Stimulated activated CD4-positive, alpha-beta T cell treated with anti-CD3 and anti-CD28 coated beads, Interleukin-4, amount 100 ng/mL, for 1 hour (primary cell): ENCODE measurements at regions not wholly inside any gene's neighbourhood (a gene's known extent, or its start where the extent isn't known, plus 50 kb on each side); places are given as distances from the start of the nearest gene placed in this dataset.
"Not testable (repeated sequence)": the region's sequence is repeated elsewhere in the genome, so short reads cannot be mapped to it uniquely, and the experiment has no call there.

Source experiments
- DNase-seq: peaks from one replicate; pipeline ENCODE4 v3.0.0-alpha.2; 2020

DNA sequence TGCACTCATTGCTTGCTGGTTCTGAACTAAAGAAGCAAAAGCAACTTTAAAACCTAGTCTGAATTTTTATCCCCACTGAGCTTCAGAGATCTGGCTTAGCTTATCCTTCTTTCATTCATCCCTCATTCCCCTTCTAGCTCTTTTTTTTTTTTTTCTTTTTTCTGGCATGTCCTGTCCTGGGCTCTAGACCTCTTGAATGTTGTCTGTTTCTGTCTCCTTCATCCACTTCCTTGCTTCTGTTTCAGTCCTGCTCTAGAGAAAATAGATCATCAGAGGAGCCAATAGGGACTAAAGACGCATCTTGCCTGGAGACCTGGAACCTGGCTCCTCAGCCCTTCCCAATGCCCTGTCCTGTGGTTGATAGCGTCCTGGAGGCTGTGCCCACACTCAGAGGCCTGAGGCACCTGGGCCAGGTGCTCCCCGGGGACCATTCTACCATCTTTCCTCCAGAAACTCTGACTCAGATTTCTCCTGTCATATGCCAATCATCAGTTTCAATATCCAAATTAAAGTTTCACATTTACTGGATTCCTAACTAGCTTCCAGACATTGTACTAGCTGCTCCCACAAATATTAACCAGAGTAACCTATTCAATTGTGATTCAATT is 115.7 kb upstream of the GATB start:
- no peak for DNase-seq

DNA sequence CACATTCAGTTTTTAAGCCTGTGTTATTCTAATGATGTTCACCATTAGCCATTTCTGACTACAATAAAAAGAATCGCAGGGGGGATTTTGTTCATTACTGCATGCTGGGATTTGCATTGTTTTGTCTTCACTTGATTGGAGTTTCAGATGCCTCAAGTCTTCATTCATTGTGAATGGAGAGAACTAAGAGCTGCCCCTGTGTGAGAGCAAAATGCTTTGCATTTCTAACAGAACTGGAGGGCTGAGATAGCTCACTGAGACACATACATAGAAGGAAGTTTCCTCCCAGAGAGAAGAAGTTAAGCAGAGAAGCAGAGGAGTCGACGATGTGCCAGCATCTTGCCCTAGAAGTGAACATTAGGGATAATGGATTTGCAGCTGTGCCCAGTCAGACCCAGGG is 113.5 kb upstream of the GATB start:
- DNase-seq, result no peak

- DNase-seq, result no peak
Measured at GRCh38 chr4:151866592-151866918, 105.7 kb upstream of the GATB start.

- DNase-seq, result no peak
Measured at GRCh38 chr4:151865744-151866591, 105.2 kb upstream of the GATB start.

- no peak for DNase-seq
Measured at GRCh38 chr4:151865312-151865711, 104.5 kb upstream of the GATB start.

- no peak for DNase-seq
Measured at GRCh38 chr4:151864068-151864467, 103.3 kb upstream of the GATB start.

- DNase-seq, result no peak
Measured at GRCh38 chr4:151862766-151863165, 102.0 kb upstream of the GATB start.

- DNase-seq, result no peak
Measured at GRCh38 chr4:151860561-151861093, 99.8 kb upstream of the GATB start.

DNA sequence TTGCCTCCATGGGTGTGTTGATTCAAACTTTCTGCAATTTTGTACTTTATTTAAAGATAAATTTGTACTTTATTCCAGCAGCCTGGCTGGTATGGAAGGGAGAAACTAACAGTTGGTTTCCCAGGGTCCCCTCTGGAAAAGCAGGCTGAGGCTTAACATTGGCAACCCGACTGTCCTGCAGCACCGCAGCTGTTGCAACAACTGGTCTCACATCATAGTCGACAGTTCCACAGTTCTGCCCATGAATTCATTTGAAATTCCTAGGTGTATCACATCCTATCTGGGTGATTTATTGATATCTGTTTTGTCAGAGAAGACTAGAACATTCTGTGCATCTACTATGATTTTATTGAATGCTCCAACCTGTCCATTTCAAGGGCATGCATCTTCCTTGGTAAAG is 98.8 kb upstream of the GATB start:
- DNase-seq, result no peak

DNA sequence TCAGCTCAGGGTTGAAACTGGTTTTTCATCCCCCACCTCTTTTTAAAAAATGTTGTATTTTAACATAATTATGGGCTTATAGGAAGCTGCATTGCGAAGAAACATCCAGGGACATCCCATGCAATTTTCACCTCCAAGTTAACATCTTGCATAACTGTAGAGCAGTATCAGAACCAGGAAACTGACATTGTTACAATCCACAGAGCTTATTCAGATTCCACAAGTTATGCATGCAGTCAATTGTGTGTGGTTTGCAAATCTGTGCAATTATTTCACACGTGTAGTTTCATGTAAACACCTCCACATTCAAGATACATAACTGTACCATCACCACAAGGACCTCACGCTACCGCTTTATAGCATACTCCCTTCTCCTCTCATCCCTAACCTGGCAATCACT is 97.5 kb upstream of the GATB start:
- no peak for DNase-seq

GRCh38 chr4:151857368-151857767 is 96.6 kb upstream of the GATB start:
- no peak for DNase-seq

DNA sequence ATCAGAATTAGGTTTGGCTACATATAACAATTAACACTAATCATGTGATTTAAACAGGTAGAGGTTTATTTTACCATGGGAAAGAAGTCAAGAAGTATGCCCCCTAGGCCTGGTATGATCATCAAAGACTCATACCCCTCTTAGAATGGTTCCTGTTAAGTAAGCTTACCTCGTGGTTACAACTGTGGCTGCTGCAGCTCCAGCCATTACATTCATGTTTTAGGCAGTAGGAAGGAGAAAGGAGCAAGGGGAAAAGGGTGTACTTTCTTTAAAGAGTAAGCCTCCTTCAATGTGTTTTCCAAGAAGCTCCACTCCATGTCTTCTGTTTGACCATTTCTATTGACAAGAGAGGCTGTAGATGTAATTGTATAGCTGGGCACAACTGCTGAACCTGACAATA is 94.9 kb upstream of the GATB start:
- DNase-seq, result no peak

DNA sequence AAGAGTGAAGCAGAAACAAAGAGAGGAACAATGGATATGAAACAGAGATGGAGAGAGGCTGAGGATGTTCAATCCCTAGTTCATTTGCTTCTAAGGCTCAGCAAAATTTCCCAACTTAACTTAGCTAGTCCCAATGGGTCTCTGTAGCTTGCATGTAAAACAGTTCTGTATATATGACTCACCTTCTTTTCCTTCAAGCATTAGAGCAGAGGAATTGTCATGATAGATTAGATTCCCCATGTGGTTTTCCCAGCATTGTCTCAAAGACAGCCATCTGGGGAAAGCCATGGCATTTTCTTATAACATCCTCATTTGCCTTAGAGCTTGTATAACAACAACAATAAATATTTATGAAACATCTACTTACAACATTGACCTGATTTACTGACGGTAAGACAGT is 93.9 kb upstream of the GATB start:
- no peak for DNase-seq

DNA sequence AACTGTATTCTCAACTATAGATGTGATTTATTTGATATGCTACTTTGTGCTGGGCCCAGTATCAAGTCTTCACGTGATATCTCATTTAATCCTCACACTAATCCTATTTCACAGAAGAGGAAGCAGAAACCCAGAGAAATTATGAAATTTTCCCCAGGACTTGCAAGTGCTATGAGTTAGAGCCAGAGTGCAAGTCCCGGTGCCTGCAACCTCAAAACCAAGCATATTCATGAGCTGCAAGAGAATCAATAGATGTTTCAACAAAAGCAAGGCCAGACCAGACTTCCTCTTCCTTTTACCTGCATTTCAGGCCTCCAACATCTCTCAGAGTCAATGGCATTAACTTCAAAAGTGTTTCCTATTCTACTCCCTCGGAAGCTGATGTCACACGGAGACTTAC is 92.2 kb upstream of the GATB start:
- no peak for DNase-seq

DNA sequence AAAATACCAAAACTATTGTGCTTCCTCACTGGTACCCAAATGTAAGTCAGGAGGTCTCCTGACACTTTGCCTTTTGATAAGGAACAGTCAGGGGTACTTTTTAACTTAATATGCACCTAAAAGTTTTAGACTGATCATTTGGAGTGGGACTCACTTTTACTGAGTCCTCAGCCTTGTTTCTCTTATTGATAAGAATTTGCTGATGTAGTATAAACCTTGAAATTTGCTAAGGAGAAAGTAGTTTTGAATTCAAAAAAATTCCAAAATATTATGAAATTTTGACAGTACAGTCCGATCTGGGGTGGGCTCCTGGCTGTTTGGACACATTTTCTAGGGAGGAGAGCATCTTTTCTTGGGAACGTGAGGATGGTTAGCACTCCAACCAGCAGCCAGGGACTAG is 91.4 kb upstream of the GATB start:
- DNase-seq, result no peak

DNA sequence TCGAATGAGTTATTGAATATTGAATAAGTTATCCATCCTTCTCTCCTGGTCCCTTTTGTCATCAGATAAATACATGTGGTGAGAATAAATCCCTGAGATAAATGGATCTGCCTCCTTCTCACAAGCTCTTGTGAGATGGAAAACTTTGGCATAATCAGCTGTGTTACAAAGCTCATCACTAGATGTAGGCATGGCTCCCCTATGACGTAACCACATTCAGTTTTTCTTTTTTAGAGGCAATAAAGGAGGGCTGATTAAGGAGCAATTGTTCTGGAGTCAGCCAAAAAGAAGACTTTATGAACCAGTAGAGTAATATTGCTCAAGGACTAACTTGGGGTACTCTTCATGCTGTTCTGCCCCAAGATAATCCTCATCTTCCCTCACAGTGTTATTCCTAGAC is 90.5 kb upstream of the GATB start:
- DNase-seq, result no peak

- DNase-seq, result no peak
Measured at GRCh38 chr4:151850791-151851213, 90.0 kb upstream of the GATB start.

DNA sequence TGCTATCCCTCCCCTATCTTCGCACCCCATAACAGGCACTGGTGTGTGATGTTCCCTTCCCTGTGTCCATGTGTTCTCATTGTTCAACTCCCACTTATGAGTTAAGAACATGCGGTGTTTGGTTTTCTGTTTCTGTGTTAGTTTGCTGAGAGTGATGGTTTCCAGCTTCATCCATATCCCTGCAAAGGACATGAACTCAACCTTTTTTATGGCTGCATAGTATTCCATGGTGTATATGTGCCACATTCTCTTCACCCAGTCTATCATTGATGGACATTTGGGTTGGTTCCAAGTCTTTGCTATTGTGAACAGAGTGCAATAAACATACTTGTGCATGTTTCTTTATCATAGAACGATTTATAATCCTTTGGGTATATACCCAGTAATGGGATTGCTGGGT is 84.7 kb upstream of the GATB start:
- not testable (repeated sequence) for DNase-seq

GRCh38 chr4:151842430-151843079 is 81.7 kb upstream of the GATB start:
- DNase-seq, result no peak

- no peak for DNase-seq
Measured at GRCh38 chr4:151841107-151841506, 80.3 kb upstream of the GATB start.

DNA sequence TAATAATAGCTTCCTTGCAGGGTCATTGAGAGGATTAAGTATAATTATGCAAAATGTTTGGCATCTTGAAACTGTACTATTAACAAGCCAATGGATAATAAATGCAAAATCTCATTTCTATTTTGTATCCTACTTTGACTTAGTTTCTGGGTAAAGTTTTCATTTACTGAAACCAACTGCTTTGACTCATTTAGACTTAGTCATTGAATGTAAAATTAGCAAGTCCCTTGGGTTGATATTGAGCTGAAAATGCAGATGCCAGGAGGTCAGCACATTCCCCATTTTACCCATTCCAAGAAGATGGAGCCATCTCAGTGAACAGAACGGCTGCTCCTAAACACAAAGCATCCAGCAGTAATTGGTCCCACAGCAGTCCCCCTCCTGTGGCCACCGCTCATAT is 74.7 kb upstream of the GATB start:
- no peak for DNase-seq

DNA sequence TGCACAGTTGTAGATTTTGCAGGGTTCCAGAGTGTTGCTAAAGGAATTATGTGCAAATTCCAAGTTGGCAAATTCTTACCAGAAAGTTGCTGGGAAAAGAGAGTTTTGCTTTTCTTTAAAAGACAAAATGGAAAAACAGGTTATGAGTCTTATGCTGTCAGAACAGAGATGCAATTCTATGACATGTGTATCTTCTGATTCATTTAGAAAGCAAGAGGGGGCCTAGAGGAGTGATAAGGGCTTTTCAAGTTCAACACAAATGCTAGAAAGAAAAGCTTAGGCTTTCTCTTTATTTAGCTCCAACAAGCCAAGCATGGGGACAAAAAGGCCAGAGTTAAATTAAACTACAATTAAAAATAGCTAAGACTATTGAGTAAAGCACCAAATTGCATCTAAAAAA is 72.4 kb upstream of the GATB start:
- no peak for DNase-seq

DNA sequence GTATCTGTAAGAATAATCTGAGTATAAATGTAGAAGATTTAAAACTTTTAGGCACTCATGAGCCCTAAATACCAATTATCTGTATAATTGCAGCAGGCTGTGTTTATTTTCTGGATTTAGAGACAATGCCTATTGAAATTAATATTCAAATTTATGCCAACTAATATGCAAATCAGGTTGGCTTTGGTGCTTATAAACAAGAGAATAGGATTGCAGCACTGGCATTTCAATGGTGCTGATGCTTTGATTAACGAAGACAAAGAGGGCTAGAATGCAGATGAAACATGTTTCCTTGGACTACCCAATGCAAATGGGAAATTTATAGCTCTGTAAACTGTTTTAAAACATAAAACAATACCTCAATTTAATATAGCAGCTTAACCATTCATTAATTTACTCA is 70.7 kb upstream of the GATB start:
- no peak for DNase-seq

DNA sequence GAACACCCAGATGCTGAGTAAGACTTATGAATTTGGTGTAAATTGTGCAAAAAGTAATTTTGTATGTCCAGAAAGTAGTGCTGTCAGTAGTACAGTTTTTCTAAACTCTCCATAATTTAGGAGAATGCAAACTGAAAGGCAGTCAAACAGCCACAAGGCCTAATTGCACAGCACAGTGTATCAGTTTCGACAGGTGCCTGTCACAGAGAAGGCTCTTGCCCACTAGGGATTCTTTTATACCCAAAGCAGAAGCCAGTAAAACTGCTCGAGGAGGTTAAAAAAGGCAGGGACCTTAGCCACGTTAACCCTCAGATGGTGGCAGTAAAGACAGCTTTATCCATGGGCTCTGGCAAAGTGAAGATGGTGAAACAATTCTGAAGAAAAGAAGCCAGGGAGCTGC is 69.4 kb upstream of the GATB start:
- DNase-seq, result no peak
